K562 (cell line): ENCODE measurements at regions not wholly inside any gene's neighbourhood (a gene's known extent, or its start where the extent isn't known, plus 50 kb on each side); places are given as distances from the start of the nearest gene placed in this dataset.

Experiments used
- ATAC-seq: fragments of 200-7000 bp; cut with Tn5 transposase; 3 replicates; pipeline ENCODE4 v1.9.1; 2020; ENCODE audit warnings: moderate library complexity
- BruUV-seq: library from RNA; stranded (reverse); fragments of 400-500 nt; replicated peaks from 2 replicates; lab custom pipeline; 2021; lab: Mats Ljungman, UMichigan
- CTCF ChIA-PET: fragments of 300-600 bp; formaldehyde crosslinking; extraction: SDS; loops from one replicate; lab custom pipeline; 2021; ENCODE audit warnings: low intra/inter-chr PET ratio; lab: Yijun Ruan, JAX
- POLR2A ChIA-PET: fragments of 300-600, 350-650 bp; sonication (Branson Sonifier 250); formaldehyde crosslinking; extraction: SDS; loops from one replicate; lab custom pipeline; 2021; ENCODE audit warnings: antibody characterized with exemption, inconsistent platforms; lab: Yijun Ruan, JAX
- DNase-seq, 4 experiments: peaks; one replicate each; pipeline versions ENCODE4 v3.0.0 to v3.0.0-alpha.2; 2011 to 2018; ENCODE audit warnings: low spot score in 3 of 4, mixed read lengths in 3 of 4; ENCODE audit errors: extremely low read depth in 1 of 4
- FAIRE-seq: peaks from 2 replicates; lab custom pipeline; 2011; peaks lifted over from hg19 to GRCh38; lab: Jason Lieb, UNC
- H2AFZ ChIP-seq: 2 replicates; pipeline ENCODE4 v1.6.0; 2011; ENCODE audit warnings: low read depth, low read length, control low read depth, inconsistent platforms
- H3K27ac ChIP-seq: fragments of 200-600 bp; 3 replicates; pipeline ENCODE4 v1.8.0; 2011; ENCODE audit warnings: low read depth, mild to moderate bottlenecking, control low read depth, inconsistent platforms, low read length, moderate library complexity, mixed read lengths; ENCODE audit errors: extremely low read depth
- H3K27me3 ChIP-seq, 2 experiments: fragments of 300-600 bp in 1 of 2; 2 replicates in 1 of 2; 3 replicates in 1 of 2; pipeline versions ENCODE4 v1.6.0 to v1.8.0; 2011; ENCODE audit warnings: inconsistent platforms in 2 of 2, low read length in 2 of 2, mild to moderate bottlenecking in 1 of 2, mixed read lengths in 1 of 2, moderate library complexity in 1 of 2; ENCODE audit not compliant: control insufficient read depth in 2 of 2, insufficient read depth in 2 of 2
- H3K36me3 ChIP-seq: fragments of 300-600 bp; 3 replicates; pipeline ENCODE4 v1.8.0; 2011; ENCODE audit warnings: mild to moderate bottlenecking, low read length, inconsistent platforms; ENCODE audit not compliant: control insufficient read depth, insufficient read depth
- H3K4me1 ChIP-seq, 2 experiments: fragments of 200-600 bp in 1 of 2; replicated peaks in 1 of 2; 2 replicates in 1 of 2; 3 replicates in 1 of 2; pipeline versions ENCODE4 v1.5.1 to v1.8.0; 2011; ENCODE audit warnings: inconsistent platforms in 2 of 2, low read length in 2 of 2, mild to moderate bottlenecking in 1 of 2, mixed read lengths in 1 of 2, moderate library complexity in 1 of 2; ENCODE audit not compliant: control insufficient read depth in 2 of 2, insufficient read depth in 2 of 2
- H3K4me2 ChIP-seq: 2 replicates; pipeline ENCODE4 v1.6.1; 2011; ENCODE audit warnings: low read length, control low read depth, inconsistent platforms, mixed read lengths; ENCODE audit not compliant: insufficient read depth
- H3K4me3 ChIP-seq: fragments of 200-600 bp; sonication (generic), shearing (Covaris generic); 2 replicates; pipeline ENCODE4 v1.5.1; 2016; ENCODE audit warnings: control low read depth, inconsistent platforms
- H3K79me2 ChIP-seq: fragments of 200-600 bp; 3 replicates; pipeline ENCODE4 v1.8.0; 2011; ENCODE audit warnings: low read length, inconsistent platforms; ENCODE audit not compliant: control insufficient read depth, insufficient read depth
- H3K9ac ChIP-seq, 2 experiments: 2 replicates each; pipeline versions ENCODE4 v1.6.0 to v1.6.1; 2011; ENCODE audit warnings: low read depth in 2 of 2, low read length in 2 of 2, control low read depth in 1 of 2, inconsistent platforms in 1 of 2, mild to moderate bottlenecking in 1 of 2, mixed read lengths in 1 of 2; ENCODE audit not compliant: insufficient read depth in 1 of 2
- H3K9me1 ChIP-seq: one replicate; pipeline ENCODE4 v1.6.0; 2011; ENCODE audit warnings: inconsistent platforms, mild to moderate bottlenecking, low read length, moderate library complexity; ENCODE audit not compliant: control insufficient read depth, insufficient read depth
- H3K9me3 ChIP-seq: replicated peaks from 2 replicates; pipeline ENCODE4 v1.5.1; 2011; ENCODE audit warnings: low read depth, low read length, inconsistent platforms; ENCODE audit not compliant: control insufficient read depth, insufficient read depth
- H4K20me1 ChIP-seq: replicated peaks from 2 replicates; pipeline ENCODE4 v1.6.1; 2011; ENCODE audit warnings: low read length, inconsistent platforms, mixed read lengths; ENCODE audit not compliant: control insufficient read depth, insufficient read depth
- CSDE1 ChIP-seq, 2 experiments: fragments of 450-650 bp; IDR thresholded peaks; 2 replicates each; pipeline ENCODE4 v1.6.1; 2016; ENCODE audit warnings: mild to moderate bottlenecking in 1 of 2
- DDX20 ChIP-seq: fragments of 450-650 bp; IDR thresholded peaks from 2 replicates; pipeline ENCODE4 v1.6.1; 2016; ENCODE audit warnings: missing genetic modification characterization, low read depth, mild to moderate bottlenecking, missing compliant biosample characterization, moderate library complexity
- DNMT1 ChIP-seq: fragments of 450-650 bp; IDR thresholded peaks from 2 replicates; pipeline ENCODE4 v1.6.1; 2016; ENCODE audit warnings: antibody characterized with exemption, mild to moderate bottlenecking
- MEIS2 ChIP-seq: fragments of 450-650 bp; IDR thresholded peaks from 2 replicates; pipeline ENCODE4 v1.6.1; 2014; ENCODE audit warnings: mild to moderate bottlenecking; ENCODE audit not compliant: partially characterized antibody
- NCOA1 ChIP-seq: fragments of 450-650 bp; IDR thresholded peaks from 2 replicates; pipeline ENCODE4 v1.6.1; 2016; ENCODE audit warnings: low read depth
- PCBP1 ChIP-seq: fragments of 200-400 bp; formaldehyde crosslinking; IDR thresholded peaks from 2 replicates; pipeline ENCODE4 v1.6.1; 2018; ENCODE audit warnings: mild to moderate bottlenecking, low read depth, low read length; ENCODE audit not compliant: poor library complexity, severe bottlenecking
- RFX1 ChIP-seq: fragments of 450-650 bp; IDR thresholded peaks from 2 replicates; pipeline ENCODE4 v1.6.1; 2016; ENCODE audit warnings: mild to moderate bottlenecking, moderate library complexity
- SRSF7 ChIP-seq: fragments of 200-400 bp; formaldehyde crosslinking; optimal IDR thresholded peaks from 2 replicates; pipeline ENCODE3; 2017; ENCODE audit warnings: mild to moderate bottlenecking, low read depth, low read length
- SRSF9 ChIP-seq: fragments of 200-400 bp; formaldehyde crosslinking; IDR thresholded peaks from 2 replicates; pipeline ENCODE4 v1.6.1; 2017; ENCODE audit warnings: low read depth, low read length, borderline replicate concordance
- ZNF12 ChIP-seq: sonication (generic); formaldehyde crosslinking; IDR thresholded peaks from 2 replicates; pipeline ENCODE4 v1.4.0; 2020; ENCODE audit warnings: mild to moderate bottlenecking, missing genetic modification reagents
- ZNF197 ChIP-seq: fragments of 200-800 bp; sonication (Bioruptor generic); IDR thresholded peaks from 2 replicates; pipeline ENCODE4 v1.6.1; 2016; ENCODE audit warnings: low read depth, missing genetic modification characterization, missing compliant biosample characterization
- ZNF316 ChIP-seq: fragments of 450-650 bp; IDR thresholded peaks from 2 replicates; pipeline ENCODE4 v1.6.1; 2016
- ZNF75A ChIP-seq: fragments of 450-650 bp; formaldehyde crosslinking; IDR thresholded peaks from 2 replicates; pipeline ENCODE4 v1.4.0; 2020; ENCODE audit warnings: mild to moderate bottlenecking
- WGBS: fragments of 100-300 bp; shearing (Covaris generic); methylation state at CpG from one replicate; pipeline ENCODE4 v1.1.6; 2016; ENCODE audit warnings: low coverage, mixed read lengths; ENCODE audit not compliant: insufficient coverage; ENCODE audit errors: missing lambda C conversion rate; 5-methylcytosine and 5-hydroxymethylcytosine counted together
- in situ Hi-C: fragments of 300-500 bp; cut with MboI; formaldehyde crosslinking; loops from 4 replicates; pipeline ENCODE4 v1.15.0; 2018; ENCODE audit warnings: inconsistent platforms, mixed read lengths
- intact Hi-C: fragments of 100-400 bp; cut with micrococcal nuclease; formaldehyde crosslinking; loops from 2 replicates; pipeline ENCODE4 v1.14.2; 2022
- TF ChIP-seq, protein P1 (sequence below): fragments of 200-800 bp; sonication (Bioruptor generic); IDR thresholded peaks from 2 replicates; pipeline ENCODE4 v1.6.1; 2017; ENCODE audit warnings: missing genetic modification characterization, missing compliant biosample characterization
- TF ChIP-seq, protein P2 (sequence below): fragments of 250-450 bp; sonication (Bioruptor Pico); IDR thresholded peaks from 2 replicates; pipeline ENCODE4 v1.5.0; 2022; ENCODE audit warnings: mild to moderate bottlenecking
- TF ChIP-seq, protein P3 (sequence below): fragments of 250-450 bp; sonication (Bioruptor Pico); IDR thresholded peaks from 2 replicates; pipeline ENCODE4 v1.4.0; 2020; ENCODE audit warnings: borderline replicate concordance
- TF ChIP-seq, protein P4 (sequence below): fragments of 250-450 bp; sonication (Bioruptor Pico); IDR thresholded peaks from 2 replicates; pipeline ENCODE4 v1.8.0; 2022; ENCODE audit warnings: moderate library complexity, mild to moderate bottlenecking, inconsistent platforms

DNA sequence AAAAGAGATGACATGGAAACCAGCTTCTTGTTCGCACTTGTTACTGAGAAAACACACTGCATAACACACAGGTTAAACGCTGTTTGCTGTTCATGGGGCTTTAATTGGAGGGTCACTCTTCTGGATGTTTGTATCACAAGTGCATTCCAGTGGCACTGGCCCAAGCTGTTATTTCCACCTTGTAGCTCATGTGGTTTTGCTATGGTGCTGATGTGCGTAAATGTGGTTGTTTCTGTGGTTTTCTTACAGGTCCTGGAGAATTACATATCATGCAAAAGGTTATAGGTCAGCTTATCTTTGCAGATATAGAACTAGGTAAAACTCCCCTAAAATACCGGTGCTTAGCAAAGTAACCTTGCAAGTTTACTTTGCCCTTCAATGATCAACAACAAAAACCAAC, 89.3 kb upstream of the AHI1 start (continued):
- no peak for TF ChIP-seq MEIS2
- TF ChIP-seq RFX1 = no peak
- no peak for TF ChIP-seq CSDE1 (IDR thresholded peaks at IDR 0.05)
- no peak for TF ChIP-seq DNMT1
- TF ChIP-seq, all 486 proteins: peak for 0

DNA sequence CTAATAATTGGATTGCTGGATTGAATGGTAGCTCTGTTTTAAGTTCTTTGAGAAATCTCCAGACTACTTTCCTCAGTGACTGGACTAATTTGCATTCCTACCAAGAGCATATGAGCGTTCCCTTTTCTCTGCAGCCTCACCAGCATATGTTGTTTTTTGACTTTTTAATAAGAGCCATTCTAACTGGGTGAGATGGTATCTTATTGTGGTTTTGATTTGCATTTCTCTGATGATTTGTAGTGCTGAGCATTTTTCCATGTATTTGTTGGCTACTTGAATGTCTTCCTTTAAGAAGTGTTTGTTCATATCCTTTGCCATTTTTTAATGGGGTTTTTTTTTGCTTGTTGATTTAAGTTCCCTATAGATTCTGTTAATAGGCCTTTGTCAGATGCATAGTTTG, 94.7 kb upstream of the AHI1 start:
- CTCF ChIA-PET = no interaction called here
- H3K36me3 ChIP-seq = no peaks in the 10 kb centered on the region
- no peak overlapping the region for H2AFZ ChIP-seq
- POLR2A ChIA-PET = interaction anchor here (1.0 kb wide), 1 partner anchor 10 kb away, joined by 3 read pairs; no protein-coding TSS in a partner anchor
- no peaks in the 10 kb centered on the region for H3K4me1 ChIP-seq
- H3K9ac ChIP-seq = no peak overlapping the region
- 0% methylated on average over 1 of the region's 1 CpG for WGBS
- no peak for FAIRE-seq
- intact Hi-C loops (no loop called here), in situ Hi-C loops (no loop called here)
- DNase-seq = no peak
- H4K20me1 ChIP-seq = no peaks in the 10 kb centered on the region
- no peaks in the 10 kb centered on the region for H3K79me2 ChIP-seq
- no peak overlapping the region for H3K4me3 ChIP-seq
- H3K4me2 ChIP-seq = no peak overlapping the region
- BruUV-seq = no TSS peak
- H3K27ac ChIP-seq = no peak overlapping the region
- no peaks in the 10 kb centered on the region for H3K27me3 ChIP-seq
- ATAC-seq = no peak
- H3K9me3 ChIP-seq = no peaks in the 10 kb centered on the region
- H3K9me1 ChIP-seq = no peaks in the 10 kb centered on the region
- TF ChIP-seq ZNF12 (CRISPR knock-in tag) (no peak), DDX20 (tag) (no peak), ZNF75A (CRISPR knock-in tag) (no peak), CSDE1 (IDR thresholded peaks at IDR 0.05) (no peak), PCBP1 (no peak), NCOA1 (no peak), SRSF7 (no peak), ZNF316 (no peak), ZNF197 (CRISPR knock-in tag) (no peak), SRSF9 (no peak)
- TF ChIP-seq, protein P1, sequence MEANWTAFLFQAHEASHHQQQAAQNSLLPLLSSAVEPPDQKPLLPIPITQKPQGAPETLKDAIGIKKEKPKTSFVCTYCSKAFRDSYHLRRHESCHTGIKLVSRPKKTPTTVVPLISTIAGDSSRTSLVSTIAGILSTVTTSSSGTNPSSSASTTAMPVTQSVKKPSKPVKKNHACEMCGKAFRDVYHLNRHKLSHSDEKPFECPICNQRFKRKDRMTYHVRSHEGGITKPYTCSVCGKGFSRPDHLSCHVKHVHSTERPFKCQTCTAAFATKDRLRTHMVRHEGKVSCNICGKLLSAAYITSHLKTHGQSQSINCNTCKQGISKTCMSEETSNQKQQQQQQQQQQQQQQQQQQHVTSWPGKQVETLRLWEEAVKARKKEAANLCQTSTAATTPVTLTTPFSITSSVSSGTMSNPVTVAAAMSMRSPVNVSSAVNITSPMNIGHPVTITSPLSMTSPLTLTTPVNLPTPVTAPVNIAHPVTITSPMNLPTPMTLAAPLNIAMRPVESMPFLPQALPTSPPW (CRISPR knock-in tag) = no peak
- TF ChIP-seq, protein P2, sequence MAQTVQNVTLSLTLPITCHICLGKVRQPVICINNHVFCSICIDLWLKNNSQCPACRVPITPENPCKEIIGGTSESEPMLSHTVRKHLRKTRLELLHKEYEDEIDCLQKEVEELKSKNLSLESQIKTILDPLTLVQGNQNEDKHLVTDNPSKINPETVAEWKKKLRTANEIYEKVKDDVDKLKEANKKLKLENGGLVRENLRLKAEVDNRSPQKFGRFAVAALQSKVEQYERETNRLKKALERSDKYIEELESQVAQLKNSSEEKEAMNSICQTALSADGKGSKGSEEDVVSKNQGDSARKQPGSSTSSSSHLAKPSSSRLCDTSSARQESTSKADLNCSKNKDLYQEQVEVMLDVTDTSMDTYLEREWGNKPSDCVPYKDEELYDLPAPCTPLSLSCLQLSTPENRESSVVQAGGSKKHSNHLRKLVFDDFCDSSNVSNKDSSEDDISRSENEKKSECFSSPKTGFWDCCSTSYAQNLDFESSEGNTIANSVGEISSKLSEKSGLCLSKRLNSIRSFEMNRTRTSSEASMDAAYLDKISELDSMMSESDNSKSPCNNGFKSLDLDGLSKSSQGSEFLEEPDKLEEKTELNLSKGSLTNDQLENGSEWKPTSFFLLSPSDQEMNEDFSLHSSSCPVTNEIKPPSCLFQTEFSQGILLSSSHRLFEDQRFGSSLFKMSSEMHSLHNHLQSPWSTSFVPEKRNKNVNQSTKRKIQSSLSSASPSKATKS (CRISPR knock-in tag) = no peak
- TF ChIP-seq, protein P3, sequence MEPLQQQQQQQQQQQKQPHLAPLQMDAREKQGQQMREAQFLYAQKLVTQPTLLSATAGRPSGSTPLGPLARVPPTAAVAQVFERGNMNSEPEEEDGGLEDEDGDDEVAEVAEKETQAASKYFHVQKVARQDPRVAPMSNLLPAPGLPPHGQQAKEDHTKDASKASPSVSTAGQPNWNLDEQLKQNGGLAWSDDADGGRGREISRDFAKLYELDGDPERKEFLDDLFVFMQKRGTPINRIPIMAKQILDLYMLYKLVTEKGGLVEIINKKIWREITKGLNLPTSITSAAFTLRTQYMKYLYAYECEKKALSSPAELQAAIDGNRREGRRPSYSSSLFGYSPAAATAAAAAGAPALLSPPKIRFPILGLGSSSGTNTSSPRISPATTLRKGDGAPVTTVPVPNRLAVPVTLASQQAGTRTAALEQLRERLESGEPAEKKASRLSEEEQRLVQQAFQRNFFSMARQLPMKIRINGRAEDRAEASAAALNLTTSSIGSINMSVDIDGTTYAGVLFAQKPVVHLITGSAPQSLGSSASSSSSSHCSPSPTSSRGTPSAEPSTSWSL (CRISPR knock-in tag) = no peak
- TF ChIP-seq, protein P4, sequence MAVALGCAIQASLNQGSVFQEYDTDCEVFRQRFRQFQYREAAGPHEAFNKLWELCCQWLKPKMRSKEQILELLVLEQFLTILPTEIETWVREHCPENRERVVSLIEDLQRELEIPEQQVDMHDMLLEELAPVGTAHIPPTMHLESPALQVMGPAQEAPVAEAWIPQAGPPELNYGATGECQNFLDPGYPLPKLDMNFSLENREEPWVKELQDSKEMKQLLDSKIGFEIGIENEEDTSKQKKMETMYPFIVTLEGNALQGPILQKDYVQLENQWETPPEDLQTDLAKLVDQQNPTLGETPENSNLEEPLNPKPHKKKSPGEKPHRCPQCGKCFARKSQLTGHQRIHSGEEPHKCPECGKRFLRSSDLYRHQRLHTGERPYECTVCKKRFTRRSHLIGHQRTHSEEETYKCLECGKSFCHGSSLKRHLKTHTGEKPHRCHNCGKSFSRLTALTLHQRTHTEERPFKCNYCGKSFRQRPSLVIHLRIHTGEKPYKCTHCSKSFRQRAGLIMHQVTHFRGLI = no peak
